22Rv1 (cell line): ENCODE measurements at regions not wholly inside any gene's neighbourhood (a gene's known extent, or its start where the extent isn't known, plus 50 kb on each side); places are given as distances from the start of the nearest gene placed in this dataset.

Experiments used
- ZFX ChIP-seq: fragments of 450-650 bp; IDR thresholded peaks from 2 replicates; pipeline ENCODE4 v1.6.1; 2017; ENCODE audit warnings: antibody characterized with exemption, borderline replicate concordance
- TF ChIP-seq, protein P1 (sequence below): fragments of 450-650 bp; IDR thresholded peaks from 2 replicates; pipeline ENCODE4 v1.5.1; 2017; ENCODE audit warnings: mild to moderate bottlenecking

GRCh38 chr13:75934889-75935288 is 298.8 kb downstream of the LMO7 start:
- TF ChIP-seq, protein P1, sequence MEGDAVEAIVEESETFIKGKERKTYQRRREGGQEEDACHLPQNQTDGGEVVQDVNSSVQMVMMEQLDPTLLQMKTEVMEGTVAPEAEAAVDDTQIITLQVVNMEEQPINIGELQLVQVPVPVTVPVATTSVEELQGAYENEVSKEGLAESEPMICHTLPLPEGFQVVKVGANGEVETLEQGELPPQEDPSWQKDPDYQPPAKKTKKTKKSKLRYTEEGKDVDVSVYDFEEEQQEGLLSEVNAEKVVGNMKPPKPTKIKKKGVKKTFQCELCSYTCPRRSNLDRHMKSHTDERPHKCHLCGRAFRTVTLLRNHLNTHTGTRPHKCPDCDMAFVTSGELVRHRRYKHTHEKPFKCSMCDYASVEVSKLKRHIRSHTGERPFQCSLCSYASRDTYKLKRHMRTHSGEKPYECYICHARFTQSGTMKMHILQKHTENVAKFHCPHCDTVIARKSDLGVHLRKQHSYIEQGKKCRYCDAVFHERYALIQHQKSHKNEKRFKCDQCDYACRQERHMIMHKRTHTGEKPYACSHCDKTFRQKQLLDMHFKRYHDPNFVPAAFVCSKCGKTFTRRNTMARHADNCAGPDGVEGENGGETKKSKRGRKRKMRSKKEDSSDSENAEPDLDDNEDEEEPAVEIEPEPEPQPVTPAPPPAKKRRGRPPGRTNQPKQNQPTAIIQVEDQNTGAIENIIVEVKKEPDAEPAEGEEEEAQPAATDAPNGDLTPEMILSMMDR: no peak
- TF ChIP-seq ZFX: no peak
